Neural cell (in vitro differentiated cells): ENCODE measurements at regions not wholly inside any gene's neighbourhood (a gene's known extent, or its start where the extent isn't known, plus 50 kb on each side); places are given as distances from the start of the nearest gene placed in this dataset.

Experiments
- H2AFZ ChIP-seq: fragments of 200-600, 300-800 bp; sonication (generic), shearing (Covaris generic); 2 replicates; pipeline ENCODE4 v1.6.0; 2014; ENCODE audit warnings: low read depth, mild to moderate bottlenecking, antibody characterized with exemption, low read length, moderate library complexity
- H3F3A ChIP-seq: fragments of 200-600 bp; shearing (Covaris generic); 2 replicates; pipeline ENCODE4 v1.6.1; 2016; ENCODE audit warnings: mild to moderate bottlenecking, moderate library complexity, mixed read lengths, antibody characterized with exemption, low read length; ENCODE audit not compliant: insufficient read depth, poor library complexity, severe bottlenecking
- H3K27ac ChIP-seq: fragments of 200-600, 300-800 bp; sonication (generic), shearing (Covaris generic); 2 replicates; pipeline ENCODE4 v1.5.1; 2014; ENCODE audit warnings: mild to moderate bottlenecking, low read length, moderate library complexity
- H3K27me3 ChIP-seq: fragments of 300-800, 200-600 bp; sonication (generic), shearing (Covaris generic); 2 replicates; pipeline ENCODE4 v1.6.0; 2014; ENCODE audit warnings: mild to moderate bottlenecking, low read depth, low read length, moderate library complexity; ENCODE audit not compliant: insufficient read depth
- H3K36me3 ChIP-seq: fragments of 300-800, 200-600 bp; sonication (generic), shearing (Covaris generic); 2 replicates; pipeline ENCODE4 v1.5.1; 2014; ENCODE audit warnings: mild to moderate bottlenecking, antibody characterized with exemption, low read length, moderate library complexity; ENCODE audit not compliant: insufficient read depth
- H3K4me2 ChIP-seq: fragments of 300-800, 200-600 bp; sonication (generic), shearing (Covaris generic); 2 replicates; pipeline ENCODE4 v1.6.0; 2014; ENCODE audit warnings: mild to moderate bottlenecking, low read length
- H3K4me3 ChIP-seq: fragments of 300-800, 200-600 bp; sonication (generic), shearing (Covaris generic); 2 replicates; pipeline ENCODE4 v1.5.1; 2014; ENCODE audit warnings: mild to moderate bottlenecking, low read length, moderate library complexity
- H3K79me2 ChIP-seq: fragments of 200-600 bp; shearing (Covaris generic); replicated peaks from 2 replicates; pipeline ENCODE4 v1.6.0; 2014; ENCODE audit warnings: mild to moderate bottlenecking, low read length, moderate library complexity; ENCODE audit not compliant: insufficient read depth
- H3K9ac ChIP-seq: fragments of 300-800, 200-600 bp; sonication (generic), shearing (Covaris generic); 2 replicates; pipeline ENCODE4 v1.6.1; 2016; ENCODE audit warnings: mild to moderate bottlenecking, low read length, mixed read lengths
- H3K9me2 ChIP-seq: fragments of 200-600 bp; shearing (Covaris generic); 2 replicates; pipeline ENCODE4 v1.6.1; 2016; ENCODE audit warnings: mild to moderate bottlenecking, low read length, mixed read lengths; ENCODE audit not compliant: insufficient read depth
- H3K9me3 ChIP-seq: fragments of 200-600, 300-800 bp; sonication (generic), shearing (Covaris generic); 2 replicates; pipeline ENCODE4 v1.6.1; 2016; ENCODE audit warnings: mild to moderate bottlenecking, mixed run types, low read length, moderate library complexity, mixed read lengths
- H4K20me1 ChIP-seq: fragments of 200-600 bp; shearing (Covaris generic); 2 replicates; pipeline ENCODE4 v1.6.1; 2016; ENCODE audit warnings: mild to moderate bottlenecking, mixed run types; ENCODE audit not compliant: insufficient read depth
- EP300 ChIP-seq: fragments of 450-650 bp; conservative IDR thresholded peaks from 2 replicates; pipeline ENCODE4 v1.6.1; 2014; ENCODE audit warnings: antibody characterized with exemption, mild to moderate bottlenecking, moderate library complexity; ENCODE audit not compliant: poor library complexity, severe bottlenecking
- EZH2 ChIP-seq: fragments of 200-600, 300-800 bp; shearing (Covaris generic), sonication (generic); IDR thresholded peaks from 2 replicates; pipeline ENCODE4 v1.6.1; 2014; ENCODE audit warnings: antibody characterized with exemption, low read length, borderline replicate concordance, mild to moderate bottlenecking; ENCODE audit not compliant: insufficient read depth, poor library complexity, severe bottlenecking
- MXI1 ChIP-seq: fragments of 450-650 bp; conservative IDR thresholded peaks from 2 replicates; pipeline ENCODE4 v1.6.1; 2014; ENCODE audit warnings: antibody characterized with exemption, mild to moderate bottlenecking; ENCODE audit not compliant: poor library complexity, severe bottlenecking
- POLR2AphosphoS5 ChIP-seq: IDR thresholded peaks from 2 replicates; pipeline ENCODE4 v1.6.1; 2012
- RAD21 ChIP-seq: fragments of 450-650 bp; conservative IDR thresholded peaks from 2 replicates; pipeline ENCODE4 v1.6.1; 2014; ENCODE audit warnings: antibody characterized with exemption, mild to moderate bottlenecking, moderate library complexity
- SMC3 ChIP-seq: fragments of 450-650 bp; conservative IDR thresholded peaks from 2 replicates; pipeline ENCODE4 v1.6.1; 2014; ENCODE audit warnings: antibody characterized with exemption, mild to moderate bottlenecking, moderate library complexity; ENCODE audit not compliant: poor library complexity
- TAF1 ChIP-seq: IDR thresholded peaks from 2 replicates; pipeline ENCODE4 v1.6.1; 2012; ENCODE audit warnings: low read depth
- TF ChIP-seq, protein P1 (sequence below): fragments of 450-650 bp; IDR thresholded peaks from 2 replicates; pipeline ENCODE4 v1.5.1; 2014; ENCODE audit warnings: antibody characterized with exemption, mild to moderate bottlenecking, moderate library complexity; ENCODE audit not compliant: poor library complexity, severe bottlenecking
- TF ChIP-seq, protein P2 (sequence below): IDR thresholded peaks from 2 replicates; pipeline ENCODE4 v1.6.1; 2012; ENCODE audit warnings: borderline replicate concordance

DNA sequence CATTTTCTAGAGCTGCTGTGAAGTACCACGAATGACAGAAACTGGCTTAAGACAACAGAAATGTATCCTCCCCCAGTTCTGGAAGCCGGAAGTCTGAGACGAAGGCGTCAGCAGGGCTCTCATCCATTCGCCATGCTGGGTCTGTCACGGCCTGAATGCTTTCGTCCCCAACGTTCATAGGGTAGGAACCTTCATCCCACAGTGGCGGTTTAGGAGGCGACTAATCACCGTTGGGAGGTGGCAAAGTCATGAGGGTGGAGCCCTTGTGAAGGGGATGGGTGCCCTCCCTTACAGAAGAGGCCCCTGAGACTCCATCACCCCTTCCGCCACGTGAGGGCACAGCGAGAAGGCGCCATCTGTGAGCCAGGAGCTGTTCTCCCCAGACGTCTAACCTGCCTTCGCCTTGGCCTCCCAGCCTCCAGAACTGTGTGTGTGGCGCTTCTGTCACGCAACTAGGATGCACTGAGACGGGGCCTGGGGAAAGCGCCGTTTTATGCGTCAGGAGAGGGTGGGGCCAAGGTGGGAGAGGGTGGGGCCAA is 250.3 kb downstream of the TTLL2 start:
- no peaks in the 10 kb centered on the region for H3K27me3 ChIP-seq
- no peaks in the 10 kb centered on the region for H4K20me1 ChIP-seq
- no peak overlapping the region for H3K9ac ChIP-seq
- H3K79me2 ChIP-seq: no peaks in the 10 kb centered on the region
- no peaks in the 10 kb centered on the region for H3F3A ChIP-seq
- H3K4me2 ChIP-seq: no peak overlapping the region
- no peaks in the 10 kb centered on the region for H3K36me3 ChIP-seq
- no peaks in the 10 kb centered on the region for H3K9me2 ChIP-seq
- no peaks in the 10 kb centered on the region for H3K9me3 ChIP-seq
- TF ChIP-seq MXI1: no peak
- no peak for TF ChIP-seq EP300
- no peak for TF ChIP-seq POLR2AphosphoS5
- TF ChIP-seq, protein P1, sequence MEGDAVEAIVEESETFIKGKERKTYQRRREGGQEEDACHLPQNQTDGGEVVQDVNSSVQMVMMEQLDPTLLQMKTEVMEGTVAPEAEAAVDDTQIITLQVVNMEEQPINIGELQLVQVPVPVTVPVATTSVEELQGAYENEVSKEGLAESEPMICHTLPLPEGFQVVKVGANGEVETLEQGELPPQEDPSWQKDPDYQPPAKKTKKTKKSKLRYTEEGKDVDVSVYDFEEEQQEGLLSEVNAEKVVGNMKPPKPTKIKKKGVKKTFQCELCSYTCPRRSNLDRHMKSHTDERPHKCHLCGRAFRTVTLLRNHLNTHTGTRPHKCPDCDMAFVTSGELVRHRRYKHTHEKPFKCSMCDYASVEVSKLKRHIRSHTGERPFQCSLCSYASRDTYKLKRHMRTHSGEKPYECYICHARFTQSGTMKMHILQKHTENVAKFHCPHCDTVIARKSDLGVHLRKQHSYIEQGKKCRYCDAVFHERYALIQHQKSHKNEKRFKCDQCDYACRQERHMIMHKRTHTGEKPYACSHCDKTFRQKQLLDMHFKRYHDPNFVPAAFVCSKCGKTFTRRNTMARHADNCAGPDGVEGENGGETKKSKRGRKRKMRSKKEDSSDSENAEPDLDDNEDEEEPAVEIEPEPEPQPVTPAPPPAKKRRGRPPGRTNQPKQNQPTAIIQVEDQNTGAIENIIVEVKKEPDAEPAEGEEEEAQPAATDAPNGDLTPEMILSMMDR: no peak
- no peak for TF ChIP-seq EZH2
- no peak for TF ChIP-seq SMC3
- TF ChIP-seq RAD21: no peak
- TF ChIP-seq TAF1: no peak
- TF ChIP-seq, protein P2, sequence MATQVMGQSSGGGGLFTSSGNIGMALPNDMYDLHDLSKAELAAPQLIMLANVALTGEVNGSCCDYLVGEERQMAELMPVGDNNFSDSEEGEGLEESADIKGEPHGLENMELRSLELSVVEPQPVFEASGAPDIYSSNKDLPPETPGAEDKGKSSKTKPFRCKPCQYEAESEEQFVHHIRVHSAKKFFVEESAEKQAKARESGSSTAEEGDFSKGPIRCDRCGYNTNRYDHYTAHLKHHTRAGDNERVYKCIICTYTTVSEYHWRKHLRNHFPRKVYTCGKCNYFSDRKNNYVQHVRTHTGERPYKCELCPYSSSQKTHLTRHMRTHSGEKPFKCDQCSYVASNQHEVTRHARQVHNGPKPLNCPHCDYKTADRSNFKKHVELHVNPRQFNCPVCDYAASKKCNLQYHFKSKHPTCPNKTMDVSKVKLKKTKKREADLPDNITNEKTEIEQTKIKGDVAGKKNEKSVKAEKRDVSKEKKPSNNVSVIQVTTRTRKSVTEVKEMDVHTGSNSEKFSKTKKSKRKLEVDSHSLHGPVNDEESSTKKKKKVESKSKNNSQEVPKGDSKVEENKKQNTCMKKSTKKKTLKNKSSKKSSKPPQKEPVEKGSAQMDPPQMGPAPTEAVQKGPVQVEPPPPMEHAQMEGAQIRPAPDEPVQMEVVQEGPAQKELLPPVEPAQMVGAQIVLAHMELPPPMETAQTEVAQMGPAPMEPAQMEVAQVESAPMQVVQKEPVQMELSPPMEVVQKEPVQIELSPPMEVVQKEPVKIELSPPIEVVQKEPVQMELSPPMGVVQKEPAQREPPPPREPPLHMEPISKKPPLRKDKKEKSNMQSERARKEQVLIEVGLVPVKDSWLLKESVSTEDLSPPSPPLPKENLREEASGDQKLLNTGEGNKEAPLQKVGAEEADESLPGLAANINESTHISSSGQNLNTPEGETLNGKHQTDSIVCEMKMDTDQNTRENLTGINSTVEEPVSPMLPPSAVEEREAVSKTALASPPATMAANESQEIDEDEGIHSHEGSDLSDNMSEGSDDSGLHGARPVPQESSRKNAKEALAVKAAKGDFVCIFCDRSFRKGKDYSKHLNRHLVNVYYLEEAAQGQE: no peak
- no peak overlapping the region for H3K27ac ChIP-seq
- H2AFZ ChIP-seq: no peak overlapping the region
- H3K4me3 ChIP-seq: no peak overlapping the region

DNA sequence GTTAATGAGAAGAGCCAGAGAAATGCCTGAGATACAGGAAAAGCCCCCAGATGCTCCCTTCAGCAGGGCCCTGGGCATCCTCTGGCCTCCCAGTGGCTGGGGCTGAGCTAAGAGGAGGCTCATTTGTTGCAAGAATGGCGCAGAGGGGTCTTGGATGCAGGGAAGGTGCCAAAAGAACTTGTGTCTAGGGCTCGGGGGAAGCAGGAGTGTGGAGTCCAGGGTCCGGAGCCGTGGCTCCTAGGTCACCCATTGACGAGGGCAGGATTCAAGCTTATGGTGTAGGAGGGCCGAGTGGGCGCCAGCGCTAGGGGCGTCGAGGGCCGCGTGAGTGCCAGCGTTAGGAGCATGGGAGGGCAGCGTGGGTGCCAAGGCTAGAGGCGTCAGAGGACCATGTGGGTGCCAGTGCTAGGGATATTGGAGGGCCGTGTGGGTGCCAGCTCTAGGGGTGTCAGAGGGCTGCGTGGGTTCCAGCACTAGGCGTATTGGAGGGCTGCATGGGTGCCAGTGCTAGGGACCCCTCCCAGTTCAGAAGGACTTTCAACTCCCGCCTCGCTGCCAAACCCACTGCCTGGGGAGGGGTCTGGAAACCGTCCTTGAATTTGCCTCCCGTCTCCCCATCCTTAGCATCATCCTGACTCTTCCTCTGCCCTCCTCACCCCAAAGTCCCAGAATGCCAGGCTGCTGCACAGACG is 250.5 kb upstream of the AFDN start:
- Histone ChIP-seq H2AFZ (no peak overlapping the region), H3K9me2 (no peaks in the 10 kb centered on the region), H3K27ac (no peak overlapping the region), H3K36me3 (no peaks in the 10 kb centered on the region), H3K4me3 (no peak overlapping the region), H4K20me1 (no peaks in the 10 kb centered on the region), H3F3A (no peaks in the 10 kb centered on the region), H3K9ac (no peak overlapping the region), H3K4me2 (no peak overlapping the region), H3K27me3 (no peaks in the 10 kb centered on the region), H3K9me3 (no peaks in the 10 kb centered on the region), H3K79me2 (no peaks in the 10 kb centered on the region)
- TF ChIP-seq SMC3 (no peak), MXI1 (no peak), RAD21 (no peak), POLR2AphosphoS5 (no peak), EZH2 (no peak), EP300 (no peak), TAF1 (no peak)
- TF ChIP-seq, protein P2: no peak
- TF ChIP-seq, protein P1: no peak
